Spinal cord (tissue), 9 donors: ENCODE measurements at regions not wholly inside any gene's neighbourhood (a gene's known extent, or its start where the extent isn't known, plus 50 kb on each side); places are given as distances from the start of the nearest gene placed in this dataset.
"Not testable (repeated sequence)": the region's sequence is repeated elsewhere in the genome, so short reads cannot be mapped to it uniquely, and the experiment has no call there.

ENCODE experiments used
- DNase-seq, 6 donors: peaks; one replicate each; pipeline versions ENCODE4 v3.0.0 to v3.0.0-alpha.2; 2013 to 2015; ENCODE audit warnings: low spot score in 6 of 6, low read depth in 4 of 6
- H3K27ac ChIP-seq: one replicate; pipeline ENCODE4 v1.5.1; 2013; ENCODE audit warnings: low read depth, low read length, control low read depth
- H3K27me3 ChIP-seq: one replicate; pipeline ENCODE4 v1.6.1; 2013; ENCODE audit warnings: low read length; ENCODE audit not compliant: control insufficient read depth, insufficient read depth
- H3K36me3 ChIP-seq: one replicate; pipeline ENCODE4 v1.6.1; 2013; ENCODE audit warnings: low read length; ENCODE audit not compliant: control insufficient read depth, insufficient read depth
- H3K4me1 ChIP-seq: one replicate; pipeline ENCODE4 v1.6.1; 2013; ENCODE audit warnings: low read length; ENCODE audit not compliant: control insufficient read depth, insufficient read depth
- H3K4me3 ChIP-seq: one replicate; pipeline ENCODE4 v1.5.1; 2013; ENCODE audit warnings: low read depth, low read length, control low read depth
- H3K9me3 ChIP-seq: one replicate; pipeline ENCODE4 v1.6.1; 2013; ENCODE audit warnings: low read length; ENCODE audit not compliant: control insufficient read depth, insufficient read depth
- WGBS: methylation state at CpG from one replicate; pipeline ENCODE4 v1.1.5; 2013; ENCODE audit warnings: missing lambda C conversion rate; ENCODE audit not compliant: insufficient coverage; 5-methylcytosine and 5-hydroxymethylcytosine counted together
- donor health status: healthy.

DNA sequence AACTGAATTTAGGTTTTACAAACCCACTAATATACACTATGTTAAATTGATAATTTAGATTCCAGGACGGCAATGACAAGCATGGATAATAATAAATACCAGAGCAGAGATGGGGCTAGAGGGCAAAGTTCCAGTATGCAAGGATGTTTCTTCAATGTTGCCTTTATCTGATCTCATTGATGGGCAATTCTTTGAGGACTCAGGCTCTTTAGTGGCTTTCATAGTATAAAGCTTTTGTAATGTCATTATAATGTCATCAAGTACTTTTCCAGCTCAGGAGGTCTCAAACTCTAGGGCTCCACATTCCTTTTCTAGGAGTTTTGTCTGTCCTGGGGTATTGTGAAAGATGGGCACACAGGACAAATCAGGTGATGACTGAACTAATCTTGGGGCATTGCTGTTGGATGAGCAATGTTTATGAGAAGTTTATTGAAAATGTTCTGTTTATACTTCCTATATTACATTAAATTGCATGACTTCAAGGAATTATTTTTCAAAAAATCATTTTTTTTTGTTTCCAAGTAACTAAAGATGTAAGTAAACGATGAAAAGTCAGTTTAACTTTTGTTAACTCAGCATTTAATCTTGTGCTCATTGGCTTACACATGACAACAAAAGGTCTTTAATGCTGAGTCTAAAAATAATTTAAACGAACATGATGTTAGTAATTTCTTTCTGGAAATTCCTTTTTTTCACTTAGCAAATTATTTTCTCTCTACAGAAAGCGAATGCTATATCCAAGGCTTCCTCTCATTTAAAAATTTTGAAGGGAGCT lies 116.4 kb downstream of the OXSM start:
- no peak for DNase-seq
- Histone ChIP-seq H3K36me3 (no peaks in the 10 kb centered on the region), H3K9me3 (no peaks in the 10 kb centered on the region), H3K27me3 (no peaks in the 10 kb centered on the region), H3K4me1 (no peaks in the 10 kb centered on the region), H3K4me3 (no peak overlapping the region), H3K27ac (no peak overlapping the region)
- 100% methylated on average over 1 of the region's 4 CpGs for WGBS

DNA sequence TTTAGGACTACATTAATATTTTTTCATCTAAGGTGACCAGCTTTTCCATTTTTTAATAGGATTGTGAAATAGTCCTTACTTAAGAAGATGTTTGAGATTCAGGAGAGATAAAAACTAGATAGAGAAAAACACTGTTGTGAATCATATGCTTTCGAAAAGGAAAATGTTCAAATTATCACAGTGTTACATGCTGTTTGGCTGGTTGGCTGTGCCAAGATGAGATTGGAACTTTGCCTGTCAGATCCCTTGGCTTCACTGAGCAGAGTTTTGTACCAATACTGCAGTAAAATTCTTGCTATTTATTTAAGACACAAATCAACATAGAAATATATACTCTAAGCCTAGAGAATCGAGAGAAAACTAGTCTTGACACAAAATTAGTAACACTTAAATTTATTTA lies 117.2 kb downstream of the OXSM start:
- WGBS: 20% methylated on average over 1 of the region's 2 CpGs
- H3K4me3 ChIP-seq: no peak overlapping the region

DNA sequence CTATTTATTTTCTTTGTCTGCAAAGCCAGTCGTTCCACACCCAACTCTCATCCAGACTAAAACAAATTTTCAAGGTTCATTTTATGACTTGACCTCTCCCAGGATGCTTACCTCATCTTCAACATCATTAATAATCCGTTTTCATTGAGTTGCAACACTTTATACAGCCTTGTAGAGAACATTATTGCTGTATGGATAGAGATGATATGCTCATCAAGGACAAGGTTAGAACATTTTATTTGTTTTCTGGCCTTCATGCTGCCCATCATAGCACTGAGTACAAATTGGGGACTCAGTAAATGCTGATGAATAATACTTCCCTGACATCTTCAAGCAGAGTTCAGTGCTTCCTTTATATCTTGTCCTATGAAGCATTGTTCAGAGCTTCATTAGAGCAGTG lies 120.2 kb downstream of the OXSM start:
- Histone ChIP-seq H3K27ac (no peak overlapping the region), H3K36me3 (no peaks in the 10 kb centered on the region), H3K4me1 (no peaks in the 10 kb centered on the region), H3K9me3 (no peaks in the 10 kb centered on the region), H3K27me3 (no peaks in the 10 kb centered on the region), H3K4me3 (no peak overlapping the region)
- 33% methylated on average over 1 of the region's 2 CpGs for WGBS
- DNase-seq: peak in 1 of 6 donors; percentile 3

More for the DNA sequence above, 117.2 kb downstream of the OXSM start:
- Histone ChIP-seq H3K9me3 (no peaks in the 10 kb centered on the region), H3K36me3 (no peaks in the 10 kb centered on the region), H3K27ac (no peak overlapping the region), H3K27me3 (no peaks in the 10 kb centered on the region), H3K4me1 (no peaks in the 10 kb centered on the region)
- peak in 2 of 6 donors; percentile 68 to 94 for DNase-seq

DNA sequence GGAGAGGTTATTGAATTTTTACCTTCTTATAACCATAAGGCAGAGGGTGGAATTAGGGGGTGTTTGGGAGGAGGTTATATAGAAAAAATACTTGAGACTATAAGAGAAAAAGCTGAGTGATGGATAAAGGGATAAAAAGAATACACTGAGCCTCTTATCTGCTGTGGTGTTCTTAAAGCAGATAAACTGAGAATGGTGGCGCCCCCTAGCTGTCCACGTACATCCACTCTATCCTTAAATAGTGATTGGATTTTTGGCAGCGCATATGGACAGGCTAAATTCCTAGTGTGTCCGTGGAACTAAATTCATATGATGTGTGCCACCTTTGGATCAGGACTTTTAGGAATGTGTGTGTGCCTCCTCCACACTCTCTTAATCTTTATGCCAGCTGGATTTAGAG lies 121.1 kb downstream of the OXSM start:
- no CpG with 5 or more reads among the region's 4 CpGs for WGBS
- Histone ChIP-seq H3K36me3 (no peaks in the 10 kb centered on the region), H3K27ac (no peak overlapping the region), H3K9me3 (no peaks in the 10 kb centered on the region), H3K4me1 (no peaks in the 10 kb centered on the region), H3K4me3 (no peak overlapping the region), H3K27me3 (no peaks in the 10 kb centered on the region)
- no peak for DNase-seq

DNA sequence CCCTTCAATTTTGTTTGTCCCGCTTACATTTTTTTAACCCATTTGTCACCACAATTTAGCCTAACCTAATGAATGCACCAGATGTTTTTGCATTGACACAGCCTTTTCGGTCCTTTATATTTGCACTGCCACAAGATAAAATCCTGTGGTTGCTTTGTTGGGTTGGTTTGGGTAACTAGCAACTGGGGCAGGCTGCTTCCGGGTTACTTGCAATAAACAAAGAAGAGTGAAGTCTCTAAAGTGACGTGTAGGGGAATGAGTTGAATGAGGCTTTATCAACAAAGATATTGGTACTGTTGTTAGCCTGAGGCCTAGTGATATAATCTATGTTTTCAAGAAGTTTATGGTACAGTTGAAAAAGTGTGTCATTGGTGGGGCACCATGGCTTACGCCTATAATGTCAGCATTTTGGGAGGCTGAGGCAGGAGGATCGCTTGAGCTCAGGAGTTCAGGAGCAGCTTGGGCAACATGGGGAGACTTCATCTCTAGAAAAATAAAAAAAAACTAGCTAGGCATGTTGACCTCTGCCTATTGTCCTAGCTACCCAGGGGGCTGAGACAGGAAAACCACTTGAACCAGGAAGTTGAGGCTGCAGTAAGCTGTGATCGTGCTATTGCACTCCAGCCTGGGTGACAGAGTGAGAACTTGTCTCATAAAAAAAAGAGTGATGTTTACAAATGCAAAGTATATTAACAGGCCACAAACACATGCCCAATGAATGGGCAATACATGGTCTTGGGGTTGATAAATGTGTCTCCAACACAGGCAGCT lies 121.8 kb downstream of the OXSM start:
- no peaks in the 10 kb centered on the region for H3K27me3 ChIP-seq
- H3K9me3 ChIP-seq: no peaks in the 10 kb centered on the region
- H3K27ac ChIP-seq: no peak overlapping the region
- 72% methylated on average over 6 of the region's 7 CpGs for WGBS
- no peak overlapping the region for H3K4me3 ChIP-seq
- H3K4me1 ChIP-seq: no peaks in the 10 kb centered on the region
- no peak for DNase-seq
- no peaks in the 10 kb centered on the region for H3K36me3 ChIP-seq

DNA sequence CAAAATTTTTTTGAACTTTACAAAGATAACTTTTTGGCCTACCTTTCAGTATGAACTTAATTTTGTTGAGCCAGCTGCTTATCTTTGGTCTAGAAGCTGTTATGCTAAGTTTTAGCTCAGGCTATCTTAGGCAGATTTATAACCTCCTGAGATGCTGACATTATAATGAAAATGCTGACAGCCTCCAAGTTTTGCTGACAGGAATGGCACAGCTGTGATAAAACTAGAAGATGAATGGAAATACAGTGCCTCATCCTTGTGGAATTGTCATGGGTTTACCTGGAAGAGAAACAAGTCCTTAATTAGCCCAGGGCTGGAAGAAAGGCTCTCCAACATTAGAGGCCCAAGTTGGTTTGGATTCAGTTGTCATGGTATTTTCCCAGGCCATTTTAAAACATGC lies 123.3 kb downstream of the OXSM start:
- Histone ChIP-seq H3K27ac (no peak overlapping the region), H3K4me1 (no peaks in the 10 kb centered on the region), H3K4me3 (no peak overlapping the region), H3K36me3 (no peaks in the 10 kb centered on the region), H3K9me3 (peaks cover 1% of the 10 kb centered on the region), H3K27me3 (no peaks in the 10 kb centered on the region)
- DNase-seq: no peak

DNA sequence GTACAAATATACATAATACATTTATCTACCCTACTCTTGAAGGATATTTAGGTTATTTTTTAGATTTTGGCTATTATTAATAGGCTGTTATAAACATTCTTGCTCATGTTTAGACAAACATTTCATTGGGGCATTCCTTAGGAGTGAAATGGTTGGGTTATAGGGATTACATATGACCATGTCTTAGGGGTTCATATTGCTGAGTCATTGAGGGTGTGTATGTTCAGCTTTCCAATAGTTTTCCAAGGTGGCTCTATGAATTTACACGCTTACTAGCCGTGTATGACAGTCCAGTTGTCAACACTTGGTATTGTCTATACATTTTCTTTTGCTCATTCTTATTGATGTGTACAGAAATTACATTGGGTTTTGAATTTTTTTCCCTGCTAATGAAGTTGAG lies 125.8 kb downstream of the OXSM start:
- Histone ChIP-seq H3K9me3 (peaks cover 1% of the 10 kb centered on the region), H3K4me3 (no peak overlapping the region), H3K27me3 (no peaks in the 10 kb centered on the region), H3K4me1 (no peaks in the 10 kb centered on the region), H3K27ac (no peak overlapping the region), H3K36me3 (no peaks in the 10 kb centered on the region)
- WGBS: no CpG with 5 or more reads among the region's 2 CpGs
- no peak for DNase-seq

DNA sequence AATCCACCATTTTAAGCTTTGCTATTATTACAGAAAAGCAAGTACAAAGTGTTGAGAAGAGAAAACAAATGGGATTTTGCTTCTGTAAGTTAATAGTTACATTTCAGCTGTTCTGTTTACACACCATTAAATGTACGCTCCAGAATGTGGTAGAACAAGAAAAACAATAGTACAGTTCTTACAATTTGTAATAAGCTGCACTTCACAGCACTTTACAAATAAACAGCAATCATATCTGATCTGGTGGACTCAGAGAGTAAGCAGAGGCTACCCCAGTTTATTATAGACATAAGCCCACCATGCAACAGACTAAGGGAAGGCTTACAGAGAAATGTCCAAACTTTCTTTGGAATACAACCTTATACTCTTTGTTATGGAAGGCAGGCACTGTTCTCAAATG lies 126.4 kb downstream of the OXSM start:
- DNase-seq: no peak
- H3K4me3 ChIP-seq: no peak overlapping the region
- no CpG with 5 or more reads among the region's 1 CpG for WGBS
- no peaks in the 10 kb centered on the region for H3K36me3 ChIP-seq
- H3K27ac ChIP-seq: no peak overlapping the region
- no peaks in the 10 kb centered on the region for H3K4me1 ChIP-seq
- H3K9me3 ChIP-seq: peaks cover 1% of the 10 kb centered on the region
- no peaks in the 10 kb centered on the region for H3K27me3 ChIP-seq

DNA sequence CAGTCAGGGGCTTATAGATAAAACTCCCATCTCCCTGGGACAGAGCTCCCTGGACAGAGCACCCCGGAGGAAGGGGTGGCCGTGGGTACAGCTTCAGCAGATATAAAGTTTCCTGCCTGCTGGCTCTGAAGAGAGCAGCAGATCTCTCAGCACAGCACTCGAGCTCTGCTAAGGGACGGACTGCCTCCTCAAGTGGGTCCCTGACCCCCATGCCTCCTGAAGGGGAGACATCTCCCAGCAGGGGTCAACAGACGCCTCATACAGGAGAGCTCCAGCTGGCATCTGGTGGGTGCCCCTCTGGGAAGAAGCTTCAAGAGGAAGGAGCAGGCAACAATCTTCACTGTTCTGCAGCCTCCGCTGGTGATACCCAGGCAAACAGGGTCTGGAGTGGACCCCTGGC lies 142.1 kb downstream of the OXSM start:
- H3K9me3 ChIP-seq, H3K27ac ChIP-seq, DNase-seq, H3K27me3 ChIP-seq, H3K4me3 ChIP-seq, H3K4me1 ChIP-seq, H3K36me3 ChIP-seq: not testable (repeated sequence)
- 92% methylated on average over 6 of the region's 6 CpGs for WGBS
